Islet precursor cell (in vitro differentiated cells): ENCODE measurements at regions not wholly inside any gene's neighbourhood (a gene's known extent, or its start where the extent isn't known, plus 50 kb on each side); places are given as distances from the start of the nearest gene placed in this dataset.
"Not testable (repeated sequence)": the region's sequence is repeated elsewhere in the genome, so short reads cannot be mapped to it uniquely, and the experiment has no call there.

Experiments
- DNase-seq: peaks from one replicate; pipeline ENCODE4 v3.0.0-alpha.2; 2018

- DNase-seq, result no peak
Observed at GRCh38 chr6:137625100-137625661, 131.0 kb upstream of the OLIG3 start.

GRCh38 chr6:137625808-137626207 lies 131.6 kb upstream of the OLIG3 start:
- no peak for DNase-seq

- no peak for DNase-seq
Observed at GRCh38 chr6:137630666-137631065, 136.5 kb upstream of the OLIG3 start.

- DNase-seq, result peak; percentile 63
Observed at GRCh38 chr6:137631323-137631722, 137.1 kb upstream of the OLIG3 start.

GRCh38 chr6:137634177-137634576 lies 140.0 kb upstream of the OLIG3 start:
- not testable (repeated sequence) for DNase-seq

- DNase-seq, result peak; percentile 84
Observed at GRCh38 chr6:137637121-137637520, 142.9 kb upstream of the OLIG3 start.

- DNase-seq, result no peak
Observed at GRCh38 chr6:137638926-137639706, 144.9 kb upstream of the OLIG3 start.

GRCh38 chr6:137640086-137640485 lies 145.9 kb upstream of the OLIG3 start:
- no peak for DNase-seq

- peak; percentile 77 for DNase-seq
Observed at GRCh38 chr6:137641474-137642077, 147.4 kb upstream of the OLIG3 start.

- not testable (repeated sequence) for DNase-seq
Observed at GRCh38 chr6:137643210-137643609, 149.0 kb upstream of the OLIG3 start.

- not testable (repeated sequence) for DNase-seq
Observed at GRCh38 chr6:137643644-137644043, 149.4 kb upstream of the OLIG3 start.

GRCh38 chr6:137645850-137646249 lies 151.7 kb upstream of the OLIG3 start:
- no peak for DNase-seq

GRCh38 chr6:137646484-137646883 lies 152.3 kb upstream of the OLIG3 start:
- no peak for DNase-seq

GRCh38 chr6:137647762-137648447 lies 153.7 kb upstream of the OLIG3 start:
- DNase-seq, result no peak

GRCh38 chr6:137650720-137651119 lies 156.5 kb upstream of the OLIG3 start:
- DNase-seq, result no peak

- no peak for DNase-seq
Observed at GRCh38 chr6:137651178-137651577, 157.0 kb upstream of the OLIG3 start.

GRCh38 chr6:137651591-137652335 lies 157.6 kb upstream of the OLIG3 start:
- no peak for DNase-seq

GRCh38 chr6:137652961-137653705 lies 158.9 kb upstream of the OLIG3 start:
- no peak for DNase-seq

- DNase-seq, result no peak
Observed at GRCh38 chr6:137653706-137654059, 159.5 kb upstream of the OLIG3 start.

- no peak for DNase-seq
Observed at GRCh38 chr6:137654365-137654981, 160.3 kb upstream of the OLIG3 start.

GRCh38 chr6:137655291-137655690 lies 161.1 kb upstream of the OLIG3 start:
- DNase-seq, result no peak

GRCh38 chr6:137656735-137657134 lies 162.5 kb upstream of the OLIG3 start:
- DNase-seq, result no peak
